Stimulated activated naive B cell treated with anti-CD40 and anti-IgM and Interleukin-4, amounts not matched to agents 10 μg/mL and 1 μg/mL and 100 μg/mL, for 72 hours (primary cell): ENCODE measurements at regions not wholly inside any gene's neighbourhood (a gene's known extent, or its start where the extent isn't known, plus 50 kb on each side); places are given as distances from the start of the nearest gene placed in this dataset.
A peak's percentile ranks its signal among the peaks of the same experiment; 100 is the strongest.

Experiments used
- ATAC-seq, 2 donors: fragments of 150-1000 bp; cut with Tn5 transposase; replicated peaks; 2 replicates each; pipeline ENCODE4 v1.10.0; 2021; ENCODE audit warnings: moderate library complexity in 1 of 2
- DNase-seq: peaks from one replicate; pipeline ENCODE4 v3.0.0; 2021
- H3K27ac Mint-ChIP-seq: one replicate; pipeline ENCODE4 v1.8.0; 2022; ENCODE audit warnings: mild to moderate bottlenecking, mixed read lengths
- H3K27me3 Mint-ChIP-seq, 2 donors: one replicate each; pipeline ENCODE4 v1.8.0; 2022; ENCODE audit warnings: mixed read lengths in 2 of 2
- H3K36me3 Mint-ChIP-seq, 2 donors: one replicate each; pipeline ENCODE4 v1.8.0; 2022; ENCODE audit warnings: mixed read lengths in 2 of 2, mild to moderate bottlenecking in 1 of 2
- H3K4me1 Mint-ChIP-seq, 2 donors: one replicate each; pipeline ENCODE4 v1.8.0; 2022; ENCODE audit warnings: mixed read lengths in 2 of 2, mild to moderate bottlenecking in 1 of 2
- H3K4me3 Mint-ChIP-seq, 2 donors: one replicate each; pipeline ENCODE4 v1.8.0; 2022; ENCODE audit warnings: mild to moderate bottlenecking in 2 of 2, mixed read lengths in 2 of 2, moderate library complexity in 1 of 2
- H3K9me3 Mint-ChIP-seq, 2 donors: one replicate each; pipeline ENCODE4 v1.8.0; 2022; ENCODE audit warnings: mixed read lengths in 2 of 2, mild to moderate bottlenecking in 1 of 2

GRCh38 chr7:371779-372545 is 82.0 kb downstream of the FOXL3 start:
- DNase-seq, result no peak
- no peak overlapping the region for H3K27ac Mint-ChIP-seq
- ATAC-seq, result no peak
- peaks cover 7 to 11% of the 10 kb centered on the region in 2 donors for H3K27me3 Mint-ChIP-seq
- H3K4me1 Mint-ChIP-seq, result peaks cover 9 to 21% of the 10 kb centered on the region in 2 donors
- no peaks in the 10 kb centered on the region for H3K9me3 Mint-ChIP-seq
- H3K36me3 Mint-ChIP-seq, result no peaks in the 10 kb centered on the region
- no peak overlapping the region for H3K4me3 Mint-ChIP-seq

GRCh38 chr7:372546-372931 is 82.6 kb downstream of the FOXL3 start:
- no peak overlapping the region for H3K4me3 Mint-ChIP-seq
- ATAC-seq (no peak), DNase-seq (no peak)
- H3K27me3 Mint-ChIP-seq, result peaks cover 3 to 7% of the 10 kb centered on the region in 2 donors
- H3K36me3 Mint-ChIP-seq, result no peaks in the 10 kb centered on the region
- H3K4me1 Mint-ChIP-seq, result peaks cover 5 to 17% of the 10 kb centered on the region in 2 donors
- H3K9me3 Mint-ChIP-seq, result no peaks in the 10 kb centered on the region
- no peak overlapping the region for H3K27ac Mint-ChIP-seq

GRCh38 chr7:372932-373791 is 83.2 kb downstream of the FOXL3 start:
- no peak for DNase-seq
- no peak overlapping the region for H3K4me3 Mint-ChIP-seq
- H3K4me1 Mint-ChIP-seq, result peaks cover 5 to 17% of the 10 kb centered on the region in 2 donors
- H3K27me3 Mint-ChIP-seq, result peaks cover 3 to 13% of the 10 kb centered on the region in 2 donors
- H3K27ac Mint-ChIP-seq, result no peak overlapping the region
- peak in 1 of 2 donors; percentile 28 for ATAC-seq
- H3K9me3 Mint-ChIP-seq, result no peaks in the 10 kb centered on the region
- H3K36me3 Mint-ChIP-seq, result no peaks in the 10 kb centered on the region

GRCh38 chr7:373818-374705 is 84.1 kb downstream of the FOXL3 start:
- Mint-ChIP-seq H3K4me3 (no peak overlapping the region), H3K27me3 (peaks cover 3 to 14% of the 10 kb centered on the region in 2 donors), H3K36me3 (no peaks in the 10 kb centered on the region), H3K27ac (no peak overlapping the region), H3K9me3 (no peaks in the 10 kb centered on the region), H3K4me1 (peaks cover 5 to 19% of the 10 kb centered on the region in 2 donors)
- DNase-seq (no peak), ATAC-seq (no peak)

- no peak for DNase-seq
- H3K27me3 Mint-ChIP-seq, result peaks cover 3 to 14% of the 10 kb centered on the region in 2 donors
Observed at GRCh38 chr7:374706-375311, 84.8 kb downstream of the FOXL3 start.

GRCh38 chr7:375321-375831 is 85.4 kb downstream of the FOXL3 start:
- no peak for DNase-seq
- H3K4me1 Mint-ChIP-seq, result peaks cover 10 to 33% of the 10 kb centered on the region in 2 donors

More at GRCh38 chr7:374706-375311, 84.8 kb downstream of the FOXL3 start:
- Mint-ChIP-seq H3K27ac (no peak overlapping the region), H3K4me1 (peaks cover 5 to 27% of the 10 kb centered on the region in 2 donors), H3K4me3 (no peak overlapping the region), H3K36me3 (no peaks in the 10 kb centered on the region), H3K9me3 (no peaks in the 10 kb centered on the region)
- no peak for ATAC-seq

GRCh38 chr7:375901-376305 is 85.9 kb downstream of the FOXL3 start:
- H3K27me3 Mint-ChIP-seq, result peaks cover 3 to 14% of the 10 kb centered on the region in 2 donors
- ATAC-seq, result no peak

More at GRCh38 chr7:375321-375831, 85.4 kb downstream of the FOXL3 start:
- H3K4me3 Mint-ChIP-seq, result no peak overlapping the region
- H3K27me3 Mint-ChIP-seq, result peaks cover 3 to 14% of the 10 kb centered on the region in 2 donors
- H3K9me3 Mint-ChIP-seq, result no peaks in the 10 kb centered on the region
- no peak for ATAC-seq
- H3K27ac Mint-ChIP-seq, result no peak overlapping the region
- H3K36me3 Mint-ChIP-seq, result no peaks in the 10 kb centered on the region

GRCh38 chr7:376306-377079 is 86.5 kb downstream of the FOXL3 start:
- Mint-ChIP-seq H3K9me3 (no peaks in the 10 kb centered on the region), H3K4me1 (peaks cover 18 to 44% of the 10 kb centered on the region in 2 donors), H3K36me3 (no peaks in the 10 kb centered on the region), H3K27me3 (peaks cover 3 to 14% of the 10 kb centered on the region in 2 donors), H3K4me3 (no peak overlapping the region), H3K27ac (no peak overlapping the region)
- ATAC-seq (no peak), DNase-seq (no peak)

More at GRCh38 chr7:375901-376305, 85.9 kb downstream of the FOXL3 start:
- no peak overlapping the region for H3K27ac Mint-ChIP-seq
- no peak for DNase-seq
- no peaks in the 10 kb centered on the region for H3K36me3 Mint-ChIP-seq
- H3K4me1 Mint-ChIP-seq, result peaks cover 13 to 38% of the 10 kb centered on the region in 2 donors
- no peaks in the 10 kb centered on the region for H3K9me3 Mint-ChIP-seq
- H3K4me3 Mint-ChIP-seq, result no peak overlapping the region

- Mint-ChIP-seq H3K36me3 (peaks cover 4 to 8% of the 10 kb centered on the region in 2 donors), H3K4me3 (no peak overlapping the region), H3K27me3 (peaks cover 3 to 14% of the 10 kb centered on the region in 2 donors), H3K4me1 (peaks cover 25 to 52% of the 10 kb centered on the region in 2 donors), H3K9me3 (peaks cover 4 to 5% of the 10 kb centered on the region in 2 donors), H3K27ac (no peak overlapping the region)
- no peak for DNase-seq
- no peak for ATAC-seq
Observed at GRCh38 chr7:377080-378040, 87.4 kb downstream of the FOXL3 start.

GRCh38 chr7:378041-378420 is 88.1 kb downstream of the FOXL3 start:
- Mint-ChIP-seq H3K4me1 (peaks cover 21 to 47% of the 10 kb centered on the region in 2 donors), H3K27ac (no peak overlapping the region), H3K27me3 (peaks cover 3 to 14% of the 10 kb centered on the region in 2 donors), H3K9me3 (peaks cover 7 to 10% of the 10 kb centered on the region in 2 donors), H3K4me3 (no peak overlapping the region), H3K36me3 (peaks cover 4 to 8% of the 10 kb centered on the region in 2 donors)
- DNase-seq (no peak), ATAC-seq (no peak)

GRCh38 chr7:378551-379455 is 88.8 kb downstream of the FOXL3 start:
- ATAC-seq (peak; percentile 52 to 53), DNase-seq (no peak)
- peaks cover 4 to 9% of the 10 kb centered on the region in 2 donors for H3K36me3 Mint-ChIP-seq
- peaks cover 11 to 12% of the 10 kb centered on the region in 2 donors for H3K9me3 Mint-ChIP-seq
- H3K27ac Mint-ChIP-seq, result peak overlapping the region; percentile 25
- peaks cover 3 to 14% of the 10 kb centered on the region in 2 donors for H3K27me3 Mint-ChIP-seq
- H3K4me1 Mint-ChIP-seq, result peaks cover 21 to 47% of the 10 kb centered on the region in 2 donors
- H3K4me3 Mint-ChIP-seq, result peak overlapping the region; percentile 61 to 63
